Osteocyte (in vitro differentiated cells): ENCODE measurements at regions not wholly inside any gene's neighbourhood (a gene's known extent, or its start where the extent isn't known, plus 50 kb on each side); places are given as distances from the start of the nearest gene placed in this dataset.

Experiments used
- DNase-seq: peaks from one replicate; pipeline ENCODE4 v3.0.0; 2021; ENCODE audit warnings: mixed read lengths; ENCODE audit not compliant: unreplicated experiment; ENCODE audit errors: extremely low spot score
- H3K27ac Mint-ChIP-seq: one replicate; pipeline ENCODE4 v1.8.0; 2021; ENCODE audit warnings: mild to moderate bottlenecking, mixed read lengths; ENCODE audit not compliant: unreplicated experiment
- H3K27me3 Mint-ChIP-seq: one replicate; pipeline ENCODE4 v1.8.0; 2021; ENCODE audit warnings: mixed read lengths; ENCODE audit not compliant: unreplicated experiment
- H3K36me3 Mint-ChIP-seq: one replicate; pipeline ENCODE4 v1.8.0; 2021; ENCODE audit warnings: mixed read lengths; ENCODE audit not compliant: unreplicated experiment
- H3K4me1 Mint-ChIP-seq: one replicate; pipeline ENCODE4 v1.8.0; 2021; ENCODE audit warnings: mixed read lengths; ENCODE audit not compliant: unreplicated experiment
- H3K4me3 Mint-ChIP-seq: one replicate; pipeline ENCODE4 v1.8.0; 2021; ENCODE audit warnings: mild to moderate bottlenecking, moderate library complexity, mixed read lengths; ENCODE audit not compliant: unreplicated experiment
- H3K9me3 Mint-ChIP-seq: one replicate; pipeline ENCODE4 v1.8.0; 2021; ENCODE audit warnings: mixed read lengths; ENCODE audit not compliant: unreplicated experiment
- TF ChIP-seq, protein P1 (sequence below): fragments of 200-600 bp; sonication (generic); IDR thresholded peaks from 2 replicates; pipeline ENCODE4 v1.5.0; 2021; ENCODE audit warnings: antibody characterized with exemption, mild to moderate bottlenecking, moderate library complexity

DNA sequence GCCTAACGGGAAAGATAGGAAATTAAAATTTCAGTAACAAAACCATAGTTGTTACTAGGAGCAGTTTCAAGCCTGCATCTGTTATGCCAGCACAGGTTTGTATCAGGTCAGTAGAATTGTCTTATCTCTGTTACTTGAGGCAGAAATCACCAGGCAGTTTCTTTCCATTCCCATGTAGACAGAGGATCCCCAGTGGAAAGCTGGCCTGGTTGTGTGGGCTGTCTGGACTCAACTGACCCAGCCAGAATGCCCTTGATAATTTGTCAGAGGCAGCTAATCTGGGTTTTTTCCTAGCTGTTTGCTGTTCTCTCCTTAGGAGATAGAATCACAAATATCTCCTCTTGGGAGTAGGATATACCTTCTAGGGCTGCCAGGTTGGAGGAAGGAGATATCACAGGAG is 1044.7 kb downstream of the IGSF11 start:
- no peak overlapping the region for H3K4me3 Mint-ChIP-seq
- no peak overlapping the region for H3K27ac Mint-ChIP-seq
- peaks cover 34% of the 10 kb centered on the region for H3K27me3 Mint-ChIP-seq
- TF ChIP-seq, protein P1, sequence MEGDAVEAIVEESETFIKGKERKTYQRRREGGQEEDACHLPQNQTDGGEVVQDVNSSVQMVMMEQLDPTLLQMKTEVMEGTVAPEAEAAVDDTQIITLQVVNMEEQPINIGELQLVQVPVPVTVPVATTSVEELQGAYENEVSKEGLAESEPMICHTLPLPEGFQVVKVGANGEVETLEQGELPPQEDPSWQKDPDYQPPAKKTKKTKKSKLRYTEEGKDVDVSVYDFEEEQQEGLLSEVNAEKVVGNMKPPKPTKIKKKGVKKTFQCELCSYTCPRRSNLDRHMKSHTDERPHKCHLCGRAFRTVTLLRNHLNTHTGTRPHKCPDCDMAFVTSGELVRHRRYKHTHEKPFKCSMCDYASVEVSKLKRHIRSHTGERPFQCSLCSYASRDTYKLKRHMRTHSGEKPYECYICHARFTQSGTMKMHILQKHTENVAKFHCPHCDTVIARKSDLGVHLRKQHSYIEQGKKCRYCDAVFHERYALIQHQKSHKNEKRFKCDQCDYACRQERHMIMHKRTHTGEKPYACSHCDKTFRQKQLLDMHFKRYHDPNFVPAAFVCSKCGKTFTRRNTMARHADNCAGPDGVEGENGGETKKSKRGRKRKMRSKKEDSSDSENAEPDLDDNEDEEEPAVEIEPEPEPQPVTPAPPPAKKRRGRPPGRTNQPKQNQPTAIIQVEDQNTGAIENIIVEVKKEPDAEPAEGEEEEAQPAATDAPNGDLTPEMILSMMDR: no peak
- no peaks in the 10 kb centered on the region for H3K9me3 Mint-ChIP-seq
- DNase-seq: no peak
- H3K36me3 Mint-ChIP-seq: no peaks in the 10 kb centered on the region
- no peaks in the 10 kb centered on the region for H3K4me1 Mint-ChIP-seq

DNA sequence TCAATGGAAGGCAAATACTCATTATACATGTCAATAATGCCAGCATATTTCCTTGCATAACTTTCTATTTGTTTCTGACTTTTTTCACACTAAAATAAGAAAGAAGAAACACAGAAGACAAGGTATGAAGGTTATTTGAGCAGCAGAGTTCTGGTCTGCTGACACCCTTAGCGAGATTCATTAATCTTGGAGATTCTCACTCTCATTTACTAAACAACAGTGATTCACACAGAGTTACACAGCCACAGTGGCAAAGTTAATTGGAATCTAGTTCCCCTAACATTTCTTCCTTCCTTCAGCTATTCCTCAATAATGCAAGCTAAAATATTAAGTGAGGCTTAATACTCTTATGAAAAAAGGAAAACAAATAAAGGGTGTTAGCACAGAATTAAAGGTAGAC is 1044.0 kb downstream of the IGSF11 start:
- Mint-ChIP-seq H3K4me1 (peaks cover 2% of the 10 kb centered on the region), H3K27ac (no peak overlapping the region), H3K4me3 (no peak overlapping the region), H3K36me3 (no peaks in the 10 kb centered on the region), H3K9me3 (no peaks in the 10 kb centered on the region), H3K27me3 (peaks cover 34% of the 10 kb centered on the region)
- DNase-seq: no peak
- TF ChIP-seq, protein P1: no peak

DNA sequence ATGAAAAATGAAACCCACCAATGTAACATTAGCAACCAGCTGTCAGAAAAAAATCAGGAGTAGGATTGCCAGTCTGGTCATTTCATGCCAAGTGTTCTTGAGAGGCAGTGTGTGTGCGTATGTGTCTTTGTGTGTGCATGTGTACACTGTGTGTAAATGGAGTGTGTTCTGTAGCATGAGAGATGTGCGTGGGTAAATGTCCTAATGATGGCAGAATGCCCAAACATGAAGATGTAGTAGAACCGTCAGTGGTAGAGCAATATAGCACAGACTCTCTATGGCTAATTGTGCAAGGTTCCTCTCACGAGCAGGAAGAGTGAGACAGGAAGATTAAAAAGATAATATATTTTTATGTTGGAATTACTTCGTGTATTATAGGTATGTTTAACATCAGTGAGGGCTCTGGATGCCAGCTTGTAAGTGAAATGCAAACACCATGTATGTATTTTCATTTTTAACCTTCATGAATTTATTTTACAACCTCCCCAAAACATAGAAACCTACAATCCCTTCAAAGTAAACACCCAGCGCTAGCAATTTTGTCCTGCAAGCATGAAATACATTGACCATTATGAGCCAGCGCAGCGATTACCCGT is 1038.7 kb downstream of the IGSF11 start:
- Mint-ChIP-seq H3K9me3 (no peaks in the 10 kb centered on the region), H3K27me3 (peaks cover 33% of the 10 kb centered on the region), H3K4me3 (no peak overlapping the region)

DNA sequence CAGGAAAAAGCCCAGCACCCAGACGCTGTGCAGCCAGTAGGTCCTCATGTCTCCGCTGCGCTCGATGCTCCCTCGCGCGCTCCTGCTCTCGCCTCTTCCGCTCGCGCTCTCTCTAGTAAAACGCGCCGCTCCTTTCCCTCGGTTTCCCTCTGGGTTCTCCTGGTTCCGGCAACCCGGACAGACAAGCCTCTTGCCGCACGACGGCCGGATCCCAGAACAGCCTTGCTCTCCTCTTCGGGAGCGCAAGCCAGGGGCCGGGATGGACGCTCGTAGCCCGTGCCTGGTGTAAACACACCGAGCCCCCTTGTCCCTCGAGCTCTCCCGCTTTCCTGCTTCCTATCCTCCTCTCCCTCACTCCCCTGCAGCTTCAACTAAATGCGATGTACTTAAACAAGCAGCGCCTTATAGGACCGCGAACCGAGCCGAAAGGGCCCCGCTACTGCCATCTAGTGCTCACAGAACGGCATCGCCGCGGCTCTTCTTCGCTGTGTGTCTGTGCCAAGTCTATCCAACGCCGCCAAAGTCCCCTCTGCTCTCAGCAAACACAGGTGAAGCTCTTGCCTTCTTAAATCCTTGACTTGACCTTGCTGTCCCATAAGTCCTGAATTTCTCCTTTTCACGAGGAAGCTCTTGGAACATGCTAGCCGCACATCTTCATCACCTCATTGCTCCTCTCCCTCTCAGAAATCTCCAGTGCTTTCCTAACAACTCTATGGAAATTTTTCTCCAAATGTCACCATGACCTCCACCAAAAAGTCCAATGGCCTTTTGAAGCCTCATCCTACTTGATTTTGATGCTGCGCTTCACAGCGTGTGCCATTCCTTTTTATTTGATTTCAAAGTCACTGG is 1037.2 kb downstream of the IGSF11 start:
- no peaks in the 10 kb centered on the region for H3K9me3 Mint-ChIP-seq
- TF ChIP-seq, protein P1: peak; percentile 95
- peaks cover 24% of the 10 kb centered on the region for H3K27me3 Mint-ChIP-seq

More for the DNA sequence above, 1038.7 kb downstream of the IGSF11 start:
- DNase-seq: no peak
- Mint-ChIP-seq H3K4me1 (peaks cover 2% of the 10 kb centered on the region), H3K36me3 (no peaks in the 10 kb centered on the region), H3K27ac (no peak overlapping the region)
- TF ChIP-seq, protein P1: no peak

DNA sequence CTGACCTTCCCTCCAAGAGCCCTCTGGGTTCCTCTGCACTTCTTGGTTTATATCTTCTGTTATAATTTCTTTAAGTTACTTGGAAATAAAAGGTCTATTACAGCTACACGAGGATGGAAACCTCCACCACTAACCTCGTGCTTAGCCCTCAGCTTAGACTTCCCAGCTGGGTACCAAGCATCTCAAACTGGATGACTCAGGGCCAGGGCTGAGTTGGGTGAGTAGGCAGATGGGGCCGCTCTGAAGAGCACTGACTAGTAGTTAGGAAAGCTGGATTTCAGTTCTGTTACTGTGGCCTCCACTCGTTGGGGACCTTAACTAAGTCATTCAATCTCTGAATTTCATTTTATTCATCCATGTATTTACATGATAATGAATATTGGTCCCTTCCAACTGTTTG is 1036.6 kb downstream of the IGSF11 start:
- Mint-ChIP-seq H3K27me3 (peaks cover 24% of the 10 kb centered on the region), H3K36me3 (no peaks in the 10 kb centered on the region), H3K4me3 (no peak overlapping the region), H3K9me3 (no peaks in the 10 kb centered on the region), H3K27ac (no peak overlapping the region), H3K4me1 (peaks cover 2% of the 10 kb centered on the region)
- DNase-seq: no peak
- TF ChIP-seq, protein P1: no peak

More for the DNA sequence above, 1037.2 kb downstream of the IGSF11 start:
- H3K4me1 Mint-ChIP-seq: peaks cover 2% of the 10 kb centered on the region
- no peak overlapping the region for H3K27ac Mint-ChIP-seq
- peak; percentile 92 for DNase-seq
- no peaks in the 10 kb centered on the region for H3K36me3 Mint-ChIP-seq
- H3K4me3 Mint-ChIP-seq: no peak overlapping the region
